ENCODE measurements at regions not wholly inside any gene's neighbourhood (a gene's known extent, or its start where the extent isn't known, plus 50 kb on each side); places are given as distances from the start of the nearest gene placed in this dataset.

GRCh38 chr6:14798594-14798982 is 447.3 kb upstream of the JARID2 start:
- no peak for DNase-seq
- in situ Hi-C loops (cut with MboI; ENCODE audit: low pct_ligation_motif_present in 1 of 4, low pct_unique_long_range_greater_than_20kb in 1 of 4, low sequenced_read_pairs in 3 of 4): no loop called here
- TF ChIP-seq EP300 (IDR thresholded peaks at IDR 0.05; ENCODE audit: low read depth) (no peak), POLR2AphosphoS5 (IDR thresholded peaks at IDR 0.05) (no peak), POLR2A (IDR thresholded peaks at IDR 0.05) (no peak), CTCF (IDR thresholded peaks at IDR 0.05) (no peak)
- H3K27me3 ChIP-seq: no peaks in the 10 kb centered on the region
- H3K27ac ChIP-seq: no peak overlapping the region
- H3K36me3 ChIP-seq: no peaks in the 10 kb centered on the region
- no peak overlapping the region for H3K4me3 ChIP-seq
- 93 to 100% methylated on average over 2 to 4 of the region's 4 CpGs for WGBS, 2 donors (ENCODE audit: low coverage in 1 of 2)
- intact Hi-C loops (cut with DNase I; ENCODE audit: low total_unique reads): no loop called here
- H3K4me1 ChIP-seq: peaks cover 0 to 7% (median 1%) of the 10 kb centered on the region in 4 donors
- H3K9me3 ChIP-seq: no peaks in the 10 kb centered on the region

- Histone ChIP-seq H3K36me3 (no peaks in the 10 kb centered on the region), H3K27ac (no peak overlapping the region), H3K4me3 (no peak overlapping the region), H3K27me3 (no peaks in the 10 kb centered on the region), H3K4me1 (peaks cover 0 to 7% (median 3%) of the 10 kb centered on the region in 4 donors), H3K9me3 (no peaks in the 10 kb centered on the region)
- WGBS, 2 donors (ENCODE audit: low coverage in 1 of 2): 94% methylated on average over 2 of the region's 2 CpGs
- in situ Hi-C loops (cut with MboI; ENCODE audit: low pct_ligation_motif_present in 1 of 4, low pct_unique_long_range_greater_than_20kb in 1 of 4, low sequenced_read_pairs in 3 of 4): no loop called here
- intact Hi-C loops (cut with DNase I; ENCODE audit: low total_unique reads): no loop called here
- TF ChIP-seq EP300 (IDR thresholded peaks at IDR 0.05; ENCODE audit: low read depth) (no peak), CTCF (IDR thresholded peaks at IDR 0.05) (no peak), POLR2A (IDR thresholded peaks at IDR 0.05) (no peak), POLR2AphosphoS5 (IDR thresholded peaks at IDR 0.05) (no peak)
- DNase-seq: no peak
Measured at GRCh38 chr6:14798996-14799588, 446.8 kb upstream of the JARID2 start.

- no peak for TF ChIP-seq POLR2A (IDR thresholded peaks at IDR 0.05)
- TF ChIP-seq POLR2AphosphoS5 (IDR thresholded peaks at IDR 0.05): peak in 1 of 3 donors; percentile 37
- no peak for TF ChIP-seq EP300 (IDR thresholded peaks at IDR 0.05; ENCODE audit: low read depth)
- no peaks in the 10 kb centered on the region for H3K27me3 ChIP-seq
- intact Hi-C loops (cut with DNase I; ENCODE audit: low total_unique reads) (no loop called here), in situ Hi-C loops (cut with MboI; ENCODE audit: low pct_ligation_motif_present in 1 of 4, low pct_unique_long_range_greater_than_20kb in 1 of 4, low sequenced_read_pairs in 3 of 4) (no loop called here)
- DNase-seq: peak; percentile 59
- peak overlapping the region in 1 of 4 donors; percentile 27 for H3K27ac ChIP-seq
- no peaks in the 10 kb centered on the region for H3K36me3 ChIP-seq
- peaks cover 5 to 14% (median 10%) of the 10 kb centered on the region in 4 donors for H3K4me1 ChIP-seq
- no peaks in the 10 kb centered on the region for H3K9me3 ChIP-seq
- H3K4me3 ChIP-seq: no peak overlapping the region
Measured at GRCh38 chr6:14799928-14800327, 445.9 kb upstream of the JARID2 start.

- peaks cover 8 to 20% (median 13%) of the 10 kb centered on the region in 4 donors for H3K4me1 ChIP-seq
- no peak for DNase-seq
- in situ Hi-C loops (cut with MboI; ENCODE audit: low pct_ligation_motif_present in 1 of 4, low pct_unique_long_range_greater_than_20kb in 1 of 4, low sequenced_read_pairs in 3 of 4): no loop called here
- no peak for TF ChIP-seq CTCF (IDR thresholded peaks at IDR 0.05)
- TF ChIP-seq POLR2A (IDR thresholded peaks at IDR 0.05): no peak
- no peak for TF ChIP-seq POLR2AphosphoS5 (IDR thresholded peaks at IDR 0.05)
- TF ChIP-seq EP300 (IDR thresholded peaks at IDR 0.05; ENCODE audit: low read depth): no peak
- no peaks in the 10 kb centered on the region for H3K9me3 ChIP-seq
- no peaks in the 10 kb centered on the region for H3K27me3 ChIP-seq
- intact Hi-C loops (cut with DNase I; ENCODE audit: low total_unique reads): no loop called here
- WGBS, 2 donors (ENCODE audit: low coverage in 1 of 2): 80 to 84% methylated on average over 8 to 9 of the region's 9 CpGs
- no peak overlapping the region for H3K4me3 ChIP-seq
- no peak overlapping the region for H3K27ac ChIP-seq
- no peaks in the 10 kb centered on the region for H3K36me3 ChIP-seq
Measured at GRCh38 chr6:14802514-14803160, 443.2 kb upstream of the JARID2 start.
